Panc1 (cell line): ENCODE measurements at regions not wholly inside any gene's neighbourhood (a gene's known extent, or its start where the extent isn't known, plus 50 kb on each side); places are given as distances from the start of the nearest gene placed in this dataset.

Source experiments
- CTCF ChIP-seq: fragments of 450-650 bp; IDR thresholded peaks from 2 replicates; pipeline ENCODE4 v1.5.1; 2017; ENCODE audit warnings: mild to moderate bottlenecking
- POLR2AphosphoS5 ChIP-seq: IDR thresholded peaks from 2 replicates; pipeline ENCODE4 v1.6.1; 2012; ENCODE audit warnings: mild to moderate bottlenecking, low read depth, low read length, moderate library complexity
- REST ChIP-seq, 2 experiments: IDR thresholded peaks; 2 replicates each; pipeline ENCODE4 v1.6.1; 2011 to 2012; ENCODE audit warnings: low read depth in 2 of 2, control low read depth in 1 of 2, low read length in 1 of 2, mild to moderate bottlenecking in 1 of 2, moderate library complexity in 1 of 2; ENCODE audit not compliant: insufficient read depth in 1 of 2
- SIN3A ChIP-seq: IDR thresholded peaks from 2 replicates; pipeline ENCODE4 v1.6.1; 2012; ENCODE audit warnings: low read depth, mild to moderate bottlenecking, low read length, moderate library complexity, borderline replicate concordance; ENCODE audit not compliant: insufficient read depth

GRCh38 chr1:55632906-55633305 is 417.7 kb upstream of the USP24 start:
- TF ChIP-seq CTCF (no peak), POLR2AphosphoS5 (no peak), SIN3A (no peak), REST (IDR thresholded peaks at IDR 0.05; ENCODE audit: insufficient read depth in 1 of 2, low read depth in 2 of 2, low read length in 1 of 2) (no peak)
